COLO829 (cell line): ENCODE measurements at regions not wholly inside any gene's neighbourhood (a gene's known extent, or its start where the extent isn't known, plus 50 kb on each side); places are given as distances from the start of the nearest gene placed in this dataset.

Experiments used
- DNase-seq: peaks from one replicate; pipeline ENCODE4 v3.0.0; 2012; ENCODE audit warnings: low spot score

GRCh38 chr5:56515011-56515410 is 281.9 kb upstream of the ANKRD55 start:
- DNase-seq = no peak

GRCh38 chr5:56514245-56514644 is 281.1 kb upstream of the ANKRD55 start:
- no peak for DNase-seq

- no peak for DNase-seq
Observed at GRCh38 chr5:56513141-56513540, 280.0 kb upstream of the ANKRD55 start.

GRCh38 chr5:56512313-56512996 is 279.3 kb upstream of the ANKRD55 start:
- no peak for DNase-seq

- DNase-seq = no peak
Observed at GRCh38 chr5:56511326-56511841, 278.3 kb upstream of the ANKRD55 start.

- DNase-seq = no peak
Observed at GRCh38 chr5:56508249-56508648, 275.1 kb upstream of the ANKRD55 start.

GRCh38 chr5:56507351-56507930 is 274.3 kb upstream of the ANKRD55 start:
- no peak for DNase-seq

- DNase-seq = no peak
Observed at GRCh38 chr5:56506211-56506965, 273.3 kb upstream of the ANKRD55 start.

- DNase-seq = no peak
Observed at GRCh38 chr5:56503929-56504328, 270.8 kb upstream of the ANKRD55 start.

GRCh38 chr5:56501781-56502557 is 268.8 kb upstream of the ANKRD55 start:
- DNase-seq = no peak

- DNase-seq = no peak
Observed at GRCh38 chr5:56499901-56500300, 266.8 kb upstream of the ANKRD55 start.

GRCh38 chr5:56499491-56499890 is 266.4 kb upstream of the ANKRD55 start:
- no peak for DNase-seq

GRCh38 chr5:56498759-56499395 is 265.7 kb upstream of the ANKRD55 start:
- no peak for DNase-seq

GRCh38 chr5:56496581-56497063 is 263.5 kb upstream of the ANKRD55 start:
- no peak for DNase-seq

- no peak for DNase-seq
Observed at GRCh38 chr5:56494300-56494731, 261.2 kb upstream of the ANKRD55 start.

- no peak for DNase-seq
Observed at GRCh38 chr5:56493766-56494165, 260.6 kb upstream of the ANKRD55 start.

- no peak for DNase-seq
Observed at GRCh38 chr5:56493308-56493707, 260.2 kb upstream of the ANKRD55 start.

GRCh38 chr5:56492812-56493211 is 259.7 kb upstream of the ANKRD55 start:
- no peak for DNase-seq

GRCh38 chr5:56490971-56491468 is 257.9 kb upstream of the ANKRD55 start:
- DNase-seq = no peak

- DNase-seq = no peak
Observed at GRCh38 chr5:56489272-56489671, 256.1 kb upstream of the ANKRD55 start.

GRCh38 chr5:56487528-56488115 is 254.5 kb upstream of the ANKRD55 start:
- DNase-seq = no peak
